CD14-positive monocyte (primary cell): ENCODE measurements at regions not wholly inside any gene's neighbourhood (a gene's known extent, or its start where the extent isn't known, plus 50 kb on each side); places are given as distances from the start of the nearest gene placed in this dataset.

Experiments used
- DNase-seq, 3 donors: peaks; one replicate each; pipeline ENCODE4 v3.0.0-alpha.2; 2011 to 2022
- H2AFZ ChIP-seq: 2 replicates; pipeline ENCODE4 v1.6.0; 2012; ENCODE audit warnings: mild to moderate bottlenecking, low read depth, low read length, inconsistent platforms; ENCODE audit not compliant: insufficient read depth, poor library complexity, severe bottlenecking
- H3K27ac ChIP-seq, 2 donors: 1 replicate in 1 of 2; 2 replicates in 1 of 2; pipeline ENCODE4 v1.5.1; 2012 to 2013; ENCODE audit warnings: low read length in 2 of 2, control low read depth in 1 of 2, inconsistent platforms in 1 of 2, low read depth in 1 of 2, mild to moderate bottlenecking in 1 of 2
- H3K27me3 ChIP-seq, 2 donors: one replicate each; pipeline versions ENCODE4 v1.6.0 to v1.6.1; 2011 to 2013; ENCODE audit warnings: low read length in 2 of 2; ENCODE audit not compliant: control insufficient read depth in 2 of 2, insufficient read depth in 2 of 2
- H3K36me3 ChIP-seq, 2 donors: replicated peaks in 1 of 2; 1 replicate in 1 of 2; 2 replicates in 1 of 2; pipeline versions ENCODE4 v1.5.1 to v1.6.1; 2012 to 2013; ENCODE audit warnings: low read length in 2 of 2, control low read depth in 1 of 2, inconsistent platforms in 1 of 2, mild to moderate bottlenecking in 1 of 2; ENCODE audit not compliant: insufficient read depth in 2 of 2, control insufficient read depth in 1 of 2
- H3K4me1 ChIP-seq, 2 donors: 1 replicate in 1 of 2; 2 replicates in 1 of 2; pipeline versions ENCODE4 v1.5.1 to v1.6.1; 2012 to 2013; ENCODE audit warnings: low read length in 2 of 2, control low read depth in 1 of 2, inconsistent platforms in 1 of 2, mild to moderate bottlenecking in 1 of 2, moderate library complexity in 1 of 2; ENCODE audit not compliant: insufficient read depth in 2 of 2, control insufficient read depth in 1 of 2
- H3K4me2 ChIP-seq: replicated peaks from 2 replicates; pipeline ENCODE3; 2012; ENCODE audit warnings: low read length, moderate library complexity, mild to moderate bottlenecking; ENCODE audit not compliant: poor library complexity, severe bottlenecking; ENCODE audit errors: extremely low read depth
- H3K4me3 ChIP-seq, 3 experiments: fragments of 200-600 bp in 1 of 3; sonication (generic) in 1 of 3; replicated peaks in 1 of 3; 1 replicate in 2 of 3; 2 replicates in 1 of 3; pipeline ENCODE4 v1.5.1; 2011 to 2013; ENCODE audit warnings: low read length in 3 of 3, mild to moderate bottlenecking in 3 of 3, control low read depth in 2 of 3, low read depth in 2 of 3, inconsistent platforms in 1 of 3, moderate library complexity in 1 of 3
- H3K79me2 ChIP-seq: 2 replicates; pipeline ENCODE4 v1.6.0; 2012; ENCODE audit warnings: mild to moderate bottlenecking, control low read depth, inconsistent platforms, low read length, moderate library complexity; ENCODE audit not compliant: insufficient read depth
- H3K9ac ChIP-seq: 2 replicates; pipeline ENCODE4 v1.6.0; 2017; ENCODE audit warnings: low read length, mild to moderate bottlenecking; ENCODE audit not compliant: insufficient read depth, poor library complexity, severe bottlenecking
- H3K9me3 ChIP-seq, 2 donors: replicated peaks in 1 of 2; 1 replicate in 1 of 2; 2 replicates in 1 of 2; pipeline versions ENCODE4 v1.5.1 to v1.6.1; 2012 to 2013; ENCODE audit warnings: low read length in 2 of 2, control low read depth in 1 of 2; ENCODE audit not compliant: control insufficient read depth in 1 of 2, insufficient read depth in 1 of 2
- H4K20me1 ChIP-seq: 2 replicates; pipeline ENCODE4 v1.6.0; 2012; ENCODE audit warnings: mild to moderate bottlenecking, low read length, control low read depth, moderate library complexity; ENCODE audit not compliant: insufficient read depth
- H3K27ac Mint-ChIP-seq, 7 donors: one replicate each; pipeline ENCODE4 v1.8.0; 2020; ENCODE audit warnings: mild to moderate bottlenecking in 7 of 7, mixed read lengths in 7 of 7, moderate library complexity in 6 of 7, inconsistent platforms in 2 of 7
- H3K27me3 Mint-ChIP-seq, 3 donors: one replicate each; pipeline ENCODE4 v1.8.0; 2021 to 2022; ENCODE audit warnings: low read depth in 3 of 3, mild to moderate bottlenecking in 3 of 3, mixed read lengths in 3 of 3, moderate library complexity in 3 of 3, inconsistent platforms in 1 of 3
- H3K36me3 Mint-ChIP-seq, 2 donors: one replicate each; pipeline ENCODE4 v1.8.0; 2020; ENCODE audit warnings: mixed read lengths in 2 of 2, inconsistent platforms in 1 of 2, mild to moderate bottlenecking in 1 of 2
- H3K4me1 Mint-ChIP-seq: one replicate; pipeline ENCODE4 v1.8.0; 2020; ENCODE audit warnings: mild to moderate bottlenecking, mixed read lengths
- H3K4me3 Mint-ChIP-seq, 2 donors: one replicate each; pipeline ENCODE4 v1.8.0; 2020; ENCODE audit warnings: mild to moderate bottlenecking in 2 of 2, mixed read lengths in 2 of 2, moderate library complexity in 1 of 2
- H3K9me3 Mint-ChIP-seq, 7 donors: one replicate each; pipeline ENCODE4 v1.8.0; 2020 to 2022; ENCODE audit warnings: mixed read lengths in 7 of 7, mild to moderate bottlenecking in 6 of 7, moderate library complexity in 6 of 7, inconsistent platforms in 2 of 7
- WGBS: methylation state at CpG from one replicate; pipeline ENCODE4 v1.1.5; 2013; ENCODE audit warnings: missing lambda C conversion rate; ENCODE audit not compliant: insufficient coverage; 5-methylcytosine and 5-hydroxymethylcytosine counted together
- intact Hi-C, 2 donors: fragments of 100-400 bp; cut with micrococcal nuclease; formaldehyde crosslinking; loops; one replicate each; pipeline versions ENCODE4 v1.15.0 to v1.15.1; 2023
- TF ChIP-seq, protein P1 (sequence below): fragments of 200-600 bp; IDR thresholded peaks from one replicate; pipeline ENCODE4 v1.8.0; 2022; ENCODE audit warnings: antibody characterized with exemption, mild to moderate bottlenecking

DNA sequence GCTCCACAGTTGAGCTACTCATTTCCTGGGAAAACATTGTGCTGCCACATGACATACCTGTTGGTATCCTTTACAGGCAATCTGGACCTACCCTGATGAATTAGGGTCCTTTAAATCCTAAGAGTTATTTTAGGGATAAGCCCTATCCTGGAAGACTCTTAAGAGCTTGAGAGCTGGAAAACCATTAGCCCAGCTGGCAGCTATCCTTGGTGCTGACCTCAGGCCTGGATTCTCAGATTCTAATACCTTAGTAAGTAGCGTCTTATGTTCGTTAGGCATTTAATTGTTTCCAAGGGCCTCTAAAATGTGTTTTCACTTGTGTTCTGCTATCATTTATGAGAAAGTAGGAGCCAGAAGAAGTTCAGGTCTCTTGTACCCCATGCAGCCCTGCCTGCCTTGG, 93.0 kb upstream of the SORCS3 start:
- Histone ChIP-seq H3K27ac (no peak overlapping the region), H3K4me3 (no peak overlapping the region), H3K4me2 (no peak overlapping the region), H2AFZ (no peak overlapping the region), H4K20me1 (no peaks in the 10 kb centered on the region), H3K36me3 (no peaks in the 10 kb centered on the region), H3K9ac (no peak overlapping the region), H3K4me1 (no peaks in the 10 kb centered on the region), H3K9me3 (no peaks in the 10 kb centered on the region), H3K27me3 (no peaks in the 10 kb centered on the region), H3K79me2 (no peaks in the 10 kb centered on the region)
- Mint-ChIP-seq H3K27me3 (peaks cover 5 to 11% (median 7%) of the 10 kb centered on the region in 3 donors), H3K4me3 (no peak overlapping the region), H3K9me3 (peaks cover 0 to 1% (median 0%) of the 10 kb centered on the region in 7 donors), H3K36me3 (no peaks in the 10 kb centered on the region), H3K27ac (no peak overlapping the region), H3K4me1 (no peaks in the 10 kb centered on the region)
- TF ChIP-seq, protein P1, sequence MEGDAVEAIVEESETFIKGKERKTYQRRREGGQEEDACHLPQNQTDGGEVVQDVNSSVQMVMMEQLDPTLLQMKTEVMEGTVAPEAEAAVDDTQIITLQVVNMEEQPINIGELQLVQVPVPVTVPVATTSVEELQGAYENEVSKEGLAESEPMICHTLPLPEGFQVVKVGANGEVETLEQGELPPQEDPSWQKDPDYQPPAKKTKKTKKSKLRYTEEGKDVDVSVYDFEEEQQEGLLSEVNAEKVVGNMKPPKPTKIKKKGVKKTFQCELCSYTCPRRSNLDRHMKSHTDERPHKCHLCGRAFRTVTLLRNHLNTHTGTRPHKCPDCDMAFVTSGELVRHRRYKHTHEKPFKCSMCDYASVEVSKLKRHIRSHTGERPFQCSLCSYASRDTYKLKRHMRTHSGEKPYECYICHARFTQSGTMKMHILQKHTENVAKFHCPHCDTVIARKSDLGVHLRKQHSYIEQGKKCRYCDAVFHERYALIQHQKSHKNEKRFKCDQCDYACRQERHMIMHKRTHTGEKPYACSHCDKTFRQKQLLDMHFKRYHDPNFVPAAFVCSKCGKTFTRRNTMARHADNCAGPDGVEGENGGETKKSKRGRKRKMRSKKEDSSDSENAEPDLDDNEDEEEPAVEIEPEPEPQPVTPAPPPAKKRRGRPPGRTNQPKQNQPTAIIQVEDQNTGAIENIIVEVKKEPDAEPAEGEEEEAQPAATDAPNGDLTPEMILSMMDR = no peak
- DNase-seq = no peak
- intact Hi-C loops = no loop called here
- 86% methylated on average over 2 of the region's 2 CpGs for WGBS

DNA sequence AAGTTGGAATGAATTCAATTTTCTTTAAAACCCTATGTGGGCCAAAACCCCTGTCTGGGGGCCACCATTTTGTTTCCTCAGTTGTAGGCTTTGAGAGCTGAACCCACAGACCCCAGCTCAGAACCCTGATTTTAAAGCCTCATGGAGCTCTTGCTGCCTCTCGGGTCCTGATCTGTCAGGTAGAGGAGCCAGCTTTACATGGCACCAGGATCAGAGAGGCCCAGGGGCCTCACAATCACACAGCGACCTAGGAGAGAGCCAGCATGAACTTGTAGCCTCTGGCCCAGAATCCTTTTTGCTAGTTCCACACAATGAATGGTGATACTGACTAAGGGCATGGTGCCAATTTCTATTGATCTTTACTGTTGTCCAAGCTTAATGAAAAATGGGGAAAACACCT, 84.3 kb upstream of the SORCS3 start:
- no peaks in the 10 kb centered on the region for H3K9me3 ChIP-seq
- no peaks in the 10 kb centered on the region for H3K79me2 ChIP-seq
- no peaks in the 10 kb centered on the region for H3K36me3 Mint-ChIP-seq
- H4K20me1 ChIP-seq = no peaks in the 10 kb centered on the region
- no peak overlapping the region for H3K4me3 Mint-ChIP-seq
- no peaks in the 10 kb centered on the region for H3K4me1 ChIP-seq
- no peaks in the 10 kb centered on the region for H3K27me3 ChIP-seq
- no peak overlapping the region for H3K27ac Mint-ChIP-seq
- no peaks in the 10 kb centered on the region for H3K36me3 ChIP-seq
- peaks cover 5 to 9% (median 9%) of the 10 kb centered on the region in 3 donors for H3K27me3 Mint-ChIP-seq
- DNase-seq = no peak
- H3K9me3 Mint-ChIP-seq = peaks cover 0 to 4% (median 0%) of the 10 kb centered on the region in 7 donors
- TF ChIP-seq, protein P1 = no peak
- no peak overlapping the region for H3K4me3 ChIP-seq
- 94% methylated on average over 2 of the region's 2 CpGs for WGBS
- no peaks in the 10 kb centered on the region for H3K4me1 Mint-ChIP-seq
- no peak overlapping the region for H3K4me2 ChIP-seq
- intact Hi-C loops = no loop called here
- no peak overlapping the region for H2AFZ ChIP-seq
- H3K9ac ChIP-seq = no peak overlapping the region
- H3K27ac ChIP-seq = no peak overlapping the region
